ENCODE measurements at regions not wholly inside any gene's neighbourhood (a gene's known extent, or its start where the extent isn't known, plus 50 kb on each side); places are given as distances from the start of the nearest gene placed in this dataset.
A peak's percentile ranks its signal among the peaks of the same experiment; 100 is the strongest.
"Not testable (repeated sequence)": the region's sequence is repeated elsewhere in the genome, so short reads cannot be mapped to it uniquely, and the experiment has no call there.

- no peak for TF ChIP-seq CTCF (conservative IDR thresholded peaks at IDR 0.05)
- no peak for DNase-seq (ENCODE audit: extremely low spot score, unreplicated experiment)
- no peaks in the 10 kb centered on the region for H3K36me3 Mint-ChIP-seq
- H3K27ac Mint-ChIP-seq, result no peak overlapping the region
- peaks cover 10% of the 10 kb centered on the region for H3K27me3 Mint-ChIP-seq
- H3K4me3 Mint-ChIP-seq, result no peak overlapping the region
- H3K9me3 Mint-ChIP-seq, result peaks cover under 1% of the 10 kb centered on the region
- H3K4me1 Mint-ChIP-seq (ENCODE audit: unreplicated experiment), result no peaks in the 10 kb centered on the region
Measured at GRCh38 chr2:36289731-36290130, 65.8 kb upstream of the CRIM1 start.

DNA sequence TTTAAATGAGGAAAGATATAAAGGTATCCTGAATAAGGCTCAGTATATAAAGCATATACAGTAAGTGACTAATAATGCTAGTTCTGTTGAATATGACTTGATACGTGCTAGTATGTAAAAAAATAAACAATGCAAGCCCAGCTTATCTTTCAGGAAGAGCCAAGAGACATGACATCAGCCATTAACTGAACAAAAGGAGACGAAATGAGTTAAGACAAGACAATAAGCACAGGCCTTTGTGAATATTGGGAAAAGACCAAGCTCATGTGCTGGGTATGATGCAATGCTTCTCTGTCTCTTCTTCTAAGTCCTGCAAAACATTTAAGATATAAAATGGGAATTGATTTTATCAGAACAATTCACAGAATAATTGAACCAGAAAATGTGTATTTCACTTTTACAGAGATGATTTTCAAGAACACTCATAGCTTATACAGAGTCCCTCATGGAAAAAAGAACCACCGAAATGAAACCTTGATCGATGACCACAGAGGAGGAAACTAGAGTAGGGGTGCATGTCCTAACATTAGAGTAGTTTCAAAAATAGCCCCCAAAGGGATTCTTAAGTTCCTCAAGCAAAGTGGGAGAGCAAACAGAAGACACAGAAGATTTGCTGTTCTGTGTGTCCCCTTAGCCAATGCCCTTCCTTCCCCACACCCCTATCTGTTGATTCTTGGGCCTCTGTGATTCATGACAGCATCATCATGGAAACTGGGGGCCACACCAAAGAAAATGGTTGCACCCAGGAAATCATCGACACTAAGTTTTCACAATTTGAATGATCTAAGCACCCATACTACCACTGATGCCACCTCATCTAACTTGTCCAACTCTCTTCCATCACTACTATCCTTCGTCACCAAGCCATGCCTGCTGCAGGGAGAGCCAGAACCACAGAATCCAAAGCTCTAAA is 68.0 kb upstream of the CRIM1 start:
- H3K27ac Mint-ChIP-seq, result no peak overlapping the region
- no peak for DNase-seq (ENCODE audit: extremely low spot score, unreplicated experiment)
- peaks cover 8% of the 10 kb centered on the region for H3K9me3 Mint-ChIP-seq
- H3K4me3 Mint-ChIP-seq, result no peak overlapping the region
- TF ChIP-seq CTCF (conservative IDR thresholded peaks at IDR 0.05), result no peak
- peaks cover 5% of the 10 kb centered on the region for H3K27me3 Mint-ChIP-seq
- H3K4me1 Mint-ChIP-seq (ENCODE audit: unreplicated experiment), result no peaks in the 10 kb centered on the region
- H3K36me3 Mint-ChIP-seq, result no peaks in the 10 kb centered on the region

- DNase-seq (ENCODE audit: extremely low spot score, unreplicated experiment); H3K4me3 Mint-ChIP-seq; H3K27me3 Mint-ChIP-seq; H3K4me1 Mint-ChIP-seq (ENCODE audit: unreplicated experiment); H3K27ac Mint-ChIP-seq; H3K36me3 Mint-ChIP-seq: not testable (repeated sequence)
- peaks cover 16% of the 10 kb centered on the region for H3K9me3 Mint-ChIP-seq
Measured at GRCh38 chr2:36279506-36279905, 76.1 kb upstream of the CRIM1 start.

GRCh38 chr2:36277881-36278523 is 77.6 kb upstream of the CRIM1 start:
- H3K27ac Mint-ChIP-seq, result no peak overlapping the region
- no peaks in the 10 kb centered on the region for H3K27me3 Mint-ChIP-seq
- no peak for DNase-seq (ENCODE audit: extremely low spot score, unreplicated experiment)
- H3K9me3 Mint-ChIP-seq, result peaks cover 10% of the 10 kb centered on the region
- TF ChIP-seq CTCF (conservative IDR thresholded peaks at IDR 0.05), result no peak
- H3K4me3 Mint-ChIP-seq, result no peak overlapping the region
- no peaks in the 10 kb centered on the region for H3K36me3 Mint-ChIP-seq
- H3K4me1 Mint-ChIP-seq (ENCODE audit: unreplicated experiment), result no peaks in the 10 kb centered on the region

DNA sequence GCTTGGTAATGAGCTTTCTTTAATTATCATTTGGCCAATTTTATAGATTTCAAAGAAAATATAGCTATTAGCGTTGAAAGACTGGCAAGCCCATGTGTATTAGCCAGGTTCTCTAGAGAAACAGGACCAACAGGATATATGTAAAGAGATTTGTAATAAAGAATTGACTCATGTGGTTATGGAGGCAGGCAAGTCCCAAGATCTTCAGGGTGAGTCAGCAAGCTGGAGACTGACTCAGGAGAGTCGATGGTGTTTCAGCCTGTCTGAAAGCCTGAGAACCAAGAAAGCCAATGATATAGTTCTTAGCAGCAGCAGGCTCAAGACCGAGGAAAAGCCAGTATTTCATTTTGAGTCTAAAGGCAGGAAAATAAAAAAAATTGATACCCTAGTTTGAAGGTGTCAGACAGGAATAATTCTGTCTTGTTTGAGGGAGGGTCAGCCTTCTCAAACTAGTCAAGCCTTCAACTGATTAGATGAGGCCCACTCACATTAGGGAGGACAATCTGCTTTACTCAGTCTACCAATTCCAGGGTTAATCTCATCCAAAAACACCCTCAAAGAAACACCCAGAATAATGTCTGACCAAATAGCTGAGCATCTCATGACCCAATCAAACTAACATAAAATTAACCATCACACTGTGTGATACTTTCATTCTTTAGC is 78.3 kb upstream of the CRIM1 start:
- Mint-ChIP-seq H3K4me1 (ENCODE audit: unreplicated experiment) (no peaks in the 10 kb centered on the region), H3K36me3 (no peaks in the 10 kb centered on the region), H3K9me3 (peaks cover 10% of the 10 kb centered on the region), H3K27me3 (no peaks in the 10 kb centered on the region), H3K27ac (peak overlapping the region; percentile 46), H3K4me3 (no peak overlapping the region)
- no peak for TF ChIP-seq CTCF (conservative IDR thresholded peaks at IDR 0.05)
- no peak for DNase-seq (ENCODE audit: extremely low spot score, unreplicated experiment)

DNA sequence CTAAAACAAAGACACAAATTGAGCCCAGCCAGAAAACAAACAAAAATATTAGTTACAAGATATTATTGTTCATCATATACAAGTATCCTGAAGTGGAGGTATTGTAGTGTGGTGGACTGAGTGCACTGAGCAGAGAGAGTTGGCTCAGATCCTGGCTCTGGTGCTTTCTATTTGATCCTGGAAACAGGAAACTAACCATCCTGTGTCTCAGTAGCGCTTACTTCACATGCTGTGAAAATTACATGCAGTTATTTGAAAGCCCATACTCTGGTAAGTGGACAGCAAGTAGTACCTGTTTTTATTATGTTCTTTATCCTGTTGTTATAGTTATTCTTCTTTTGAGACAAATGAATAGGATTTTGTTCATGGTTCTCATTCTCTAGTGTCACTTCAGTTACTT is 84.3 kb upstream of the CRIM1 start:
- H3K27ac Mint-ChIP-seq, result no peak overlapping the region
- H3K9me3 Mint-ChIP-seq, result peaks cover 7% of the 10 kb centered on the region
- H3K4me3 Mint-ChIP-seq, result no peak overlapping the region
- no peak for TF ChIP-seq CTCF (conservative IDR thresholded peaks at IDR 0.05)
- no peaks in the 10 kb centered on the region for H3K27me3 Mint-ChIP-seq
- no peaks in the 10 kb centered on the region for H3K36me3 Mint-ChIP-seq
- no peak for DNase-seq (ENCODE audit: extremely low spot score, unreplicated experiment)
- H3K4me1 Mint-ChIP-seq (ENCODE audit: unreplicated experiment), result peaks cover 12% of the 10 kb centered on the region
